ENCODE measurements at regions not wholly inside any gene's neighbourhood (a gene's known extent, or its start where the extent isn't known, plus 50 kb on each side); places are given as distances from the start of the nearest gene placed in this dataset.

GRCh38 chr5:15124461-15124860 is 252.9 kb upstream of the ANKH start:
- no peak overlapping the region for H2AFZ ChIP-seq (ENCODE audit: low read depth)
- H3K9ac ChIP-seq: no peak overlapping the region
- no peak for TF ChIP-seq RFX5 (IDR thresholded peaks at IDR 0.05; ENCODE audit: low read length)
- no peak for TF ChIP-seq MXI1 (IDR thresholded peaks at IDR 0.05; ENCODE audit: low read depth, low read length)
- no peak for TF ChIP-seq TAF1 (IDR thresholded peaks at IDR 0.05; ENCODE audit: borderline replicate concordance, low read depth, low read length)
- no peak for TF ChIP-seq USF2 (IDR thresholded peaks at IDR 0.05; ENCODE audit: borderline replicate concordance, low read depth, low read length)
- TF ChIP-seq NFIC (IDR thresholded peaks at IDR 0.05; ENCODE audit: borderline replicate concordance): no peak
- TF ChIP-seq YY1 (IDR thresholded peaks at IDR 0.05; ENCODE audit: low read depth): no peak
- no peak for TF ChIP-seq GABPA (IDR thresholded peaks at IDR 0.05; ENCODE audit: low read depth)
- no peaks in the 10 kb centered on the region for H3K79me2 ChIP-seq (ENCODE audit: insufficient read depth)
- ChIA-PET POLR2A (no interaction called here), CTCF (no interaction called here)
- H3K27me3 ChIP-seq (ENCODE audit: insufficient read depth): no peaks in the 10 kb centered on the region
- no peaks in the 10 kb centered on the region for H3K9me2 ChIP-seq
- no peaks in the 10 kb centered on the region for H3K36me3 ChIP-seq (replicated peaks in 1 of 2; ENCODE audit: control insufficient read depth in 1 of 2, insufficient read depth in 2 of 2, low read length in 1 of 2)
- no peak overlapping the region for H3K4me3 ChIP-seq (ENCODE audit: low read depth in 2 of 2, low read length in 1 of 2)
- no peak overlapping the region for H3K27ac ChIP-seq (ENCODE audit: low read depth in 2 of 2, low read length in 1 of 2)
- no peak overlapping the region for H3K4me2 ChIP-seq
- H3K9me3 ChIP-seq: no peaks in the 10 kb centered on the region
- no peaks in the 10 kb centered on the region for H3K4me1 ChIP-seq (ENCODE audit: control insufficient read depth in 1 of 2, insufficient read depth in 2 of 2, low read depth in 1 of 2, low read length in 1 of 2)
- DNase-seq: no peak
- WGBS (ENCODE audit: low lambda C conversion rate): 44% methylated on average over 3 of the region's 3 CpGs
- H4K20me1 ChIP-seq (ENCODE audit: insufficient read depth): no peaks in the 10 kb centered on the region
- H3F3A ChIP-seq (replicated peaks; ENCODE audit: insufficient read depth): no peaks in the 10 kb centered on the region

GRCh38 chr5:15117688-15118087 is 246.1 kb upstream of the ANKH start:
- CTCF ChIA-PET: interaction anchor here (1.7 to 2.7 kb wide), 2 partner anchors 11 to 15 kb away, joined by 4 to 15 read pairs; no protein-coding TSS in a partner anchor
- WGBS (ENCODE audit: low lambda C conversion rate): 20% methylated on average over 5 of the region's 5 CpGs

More at GRCh38 chr5:15117688-15118087, 246.1 kb upstream of the ANKH start:
- H3K27ac ChIP-seq (ENCODE audit: low read depth in 2 of 2, low read length in 1 of 2): no peak overlapping the region
- H3K36me3 ChIP-seq (replicated peaks in 1 of 2; ENCODE audit: control insufficient read depth in 1 of 2, insufficient read depth in 2 of 2, low read length in 1 of 2): no peaks in the 10 kb centered on the region
- no peaks in the 10 kb centered on the region for H4K20me1 ChIP-seq (ENCODE audit: insufficient read depth)
- H3K4me1 ChIP-seq (ENCODE audit: control insufficient read depth in 1 of 2, insufficient read depth in 2 of 2, low read depth in 1 of 2, low read length in 1 of 2): no peaks in the 10 kb centered on the region; a peak in 1 of 4 replicates
- TF ChIP-seq TEAD4 (IDR thresholded peaks at IDR 0.05; ENCODE audit: borderline replicate concordance, insufficient read depth): no peak
- TF ChIP-seq CHD2 (IDR thresholded peaks at IDR 0.05; ENCODE audit: low read length, partially characterized antibody): no peak
- no peak for TF ChIP-seq POLR2AphosphoS5 (IDR thresholded peaks at IDR 0.05; ENCODE audit: low read depth, low read length)
- TF ChIP-seq MAX (IDR thresholded peaks at IDR 0.05; ENCODE audit: low read depth): no peak
- TF ChIP-seq USF1 (IDR thresholded peaks at IDR 0.05; ENCODE audit: borderline replicate concordance, low read depth): no peak
- no peak for TF ChIP-seq TAF1 (IDR thresholded peaks at IDR 0.05; ENCODE audit: borderline replicate concordance, low read depth, low read length)
- TF ChIP-seq GATA2 (CRISPR knock-in tag; IDR thresholded peaks at IDR 0.05): no peak
- TF ChIP-seq CTCF (IDR thresholded peaks at IDR 0.05): no peak
- no peak for TF ChIP-seq IRF3 (IDR thresholded peaks at IDR 0.05; ENCODE audit: low read depth, low read length)
- no peak for TF ChIP-seq FOSL2 (IDR thresholded peaks at IDR 0.05; ENCODE audit: borderline replicate concordance, low read depth)
- TF ChIP-seq SMC3 (IDR thresholded peaks at IDR 0.05; ENCODE audit: low read depth, low read length): no peak
- no peak for TF ChIP-seq SIN3A (IDR thresholded peaks at IDR 0.05; ENCODE audit: borderline replicate concordance, low read depth, low read length)
- no peak for TF ChIP-seq USF2 (IDR thresholded peaks at IDR 0.05; ENCODE audit: borderline replicate concordance, low read depth, low read length)
- TF ChIP-seq RFX5 (IDR thresholded peaks at IDR 0.05; ENCODE audit: low read length): no peak
- TF ChIP-seq ELF1 (IDR thresholded peaks at IDR 0.05): no peak
- no peak for TF ChIP-seq MXI1 (IDR thresholded peaks at IDR 0.05; ENCODE audit: low read depth, low read length)
- TF ChIP-seq NRF1 (IDR thresholded peaks at IDR 0.05; ENCODE audit: low read depth, low read length): no peak
- no peaks in the 10 kb centered on the region; the same call in 1 of the 2 replicates for H3K27me3 ChIP-seq (ENCODE audit: insufficient read depth)
- no peaks in the 10 kb centered on the region for H3K9me2 ChIP-seq
- no peaks in the 10 kb centered on the region for H3F3A ChIP-seq (replicated peaks; ENCODE audit: insufficient read depth)
- POLR2A ChIA-PET: no interaction called here
- no peak overlapping the region for H3K4me2 ChIP-seq
- H3K4me3 ChIP-seq (ENCODE audit: low read depth in 2 of 2, low read length in 1 of 2): no peak overlapping the region
- H3K9me3 ChIP-seq: no peaks in the 10 kb centered on the region
- H2AFZ ChIP-seq (ENCODE audit: low read depth): no peak overlapping the region
- H3K9ac ChIP-seq: no peak overlapping the region
- H3K79me2 ChIP-seq (ENCODE audit: insufficient read depth): no peaks in the 10 kb centered on the region
- no peak for DNase-seq

All from SK-N-SH (cell line).